Progenitor cell of endocrine pancreas (in vitro differentiated cells): ENCODE measurements at regions not wholly inside any gene's neighbourhood (a gene's known extent, or its start where the extent isn't known, plus 50 kb on each side); places are given as distances from the start of the nearest gene placed in this dataset.

Experiments
- DNase-seq: peaks from one replicate; pipeline ENCODE4 v3.0.0; 2021; ENCODE audit warnings: low spot score; ENCODE audit not compliant: unreplicated experiment
- H3K27ac Mint-ChIP-seq: 2 replicates; pipeline ENCODE4 v1.8.0; 2021; ENCODE audit warnings: mild to moderate bottlenecking, moderate library complexity, mixed read lengths
- H3K27me3 Mint-ChIP-seq: 2 replicates; pipeline ENCODE4 v1.8.0; 2021; ENCODE audit warnings: mixed read lengths
- H3K36me3 Mint-ChIP-seq: 2 replicates; pipeline ENCODE4 v1.8.0; 2022; ENCODE audit warnings: mixed read lengths; ENCODE audit not compliant: insufficient read depth
- H3K4me1 Mint-ChIP-seq: 2 replicates; pipeline ENCODE4 v1.8.0; 2021; ENCODE audit warnings: low read depth, mixed read lengths
- H3K4me3 Mint-ChIP-seq: 2 replicates; pipeline ENCODE4 v1.8.0; 2021; ENCODE audit warnings: low read depth, mild to moderate bottlenecking, moderate library complexity, mixed read lengths
- H3K9me3 Mint-ChIP-seq: 2 replicates; pipeline ENCODE4 v1.8.0; 2021; ENCODE audit warnings: low read depth, mixed read lengths
- TF ChIP-seq, protein P1 (sequence below): fragments of 200-600 bp; sonication (generic); IDR thresholded peaks from one replicate; pipeline ENCODE4 v1.5.0; 2021; ENCODE audit warnings: antibody characterized with exemption, mild to moderate bottlenecking; ENCODE audit not compliant: unreplicated experiment

DNA sequence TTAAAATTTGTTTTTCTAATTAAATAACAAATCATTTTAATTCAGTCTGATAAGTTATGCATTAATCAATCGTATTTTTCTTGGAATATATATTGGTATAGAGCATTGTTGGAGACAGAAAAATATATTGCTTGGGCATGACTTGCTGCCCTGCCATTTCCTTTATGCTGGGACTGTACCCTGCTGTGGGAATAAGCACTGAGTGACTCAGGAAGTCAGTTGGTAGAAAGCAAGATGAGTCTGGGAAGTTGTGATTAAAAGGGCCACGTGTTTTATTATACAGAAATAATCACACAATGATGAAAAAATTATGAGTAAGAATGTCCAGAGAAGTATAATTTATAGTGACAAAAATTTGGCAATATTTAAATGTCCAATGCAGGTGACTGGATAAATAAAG lies 139.5 kb downstream of the KIF18A start:
- no peak overlapping the region for H3K4me3 Mint-ChIP-seq
- H3K4me1 Mint-ChIP-seq, result peaks cover 6% of the 10 kb centered on the region
- no peak for DNase-seq
- H3K9me3 Mint-ChIP-seq, result no peaks in the 10 kb centered on the region
- H3K36me3 Mint-ChIP-seq, result no peaks in the 10 kb centered on the region
- no peak overlapping the region for H3K27ac Mint-ChIP-seq
- H3K27me3 Mint-ChIP-seq, result no peaks in the 10 kb centered on the region
- TF ChIP-seq, protein P1, sequence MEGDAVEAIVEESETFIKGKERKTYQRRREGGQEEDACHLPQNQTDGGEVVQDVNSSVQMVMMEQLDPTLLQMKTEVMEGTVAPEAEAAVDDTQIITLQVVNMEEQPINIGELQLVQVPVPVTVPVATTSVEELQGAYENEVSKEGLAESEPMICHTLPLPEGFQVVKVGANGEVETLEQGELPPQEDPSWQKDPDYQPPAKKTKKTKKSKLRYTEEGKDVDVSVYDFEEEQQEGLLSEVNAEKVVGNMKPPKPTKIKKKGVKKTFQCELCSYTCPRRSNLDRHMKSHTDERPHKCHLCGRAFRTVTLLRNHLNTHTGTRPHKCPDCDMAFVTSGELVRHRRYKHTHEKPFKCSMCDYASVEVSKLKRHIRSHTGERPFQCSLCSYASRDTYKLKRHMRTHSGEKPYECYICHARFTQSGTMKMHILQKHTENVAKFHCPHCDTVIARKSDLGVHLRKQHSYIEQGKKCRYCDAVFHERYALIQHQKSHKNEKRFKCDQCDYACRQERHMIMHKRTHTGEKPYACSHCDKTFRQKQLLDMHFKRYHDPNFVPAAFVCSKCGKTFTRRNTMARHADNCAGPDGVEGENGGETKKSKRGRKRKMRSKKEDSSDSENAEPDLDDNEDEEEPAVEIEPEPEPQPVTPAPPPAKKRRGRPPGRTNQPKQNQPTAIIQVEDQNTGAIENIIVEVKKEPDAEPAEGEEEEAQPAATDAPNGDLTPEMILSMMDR, result no peak

DNA sequence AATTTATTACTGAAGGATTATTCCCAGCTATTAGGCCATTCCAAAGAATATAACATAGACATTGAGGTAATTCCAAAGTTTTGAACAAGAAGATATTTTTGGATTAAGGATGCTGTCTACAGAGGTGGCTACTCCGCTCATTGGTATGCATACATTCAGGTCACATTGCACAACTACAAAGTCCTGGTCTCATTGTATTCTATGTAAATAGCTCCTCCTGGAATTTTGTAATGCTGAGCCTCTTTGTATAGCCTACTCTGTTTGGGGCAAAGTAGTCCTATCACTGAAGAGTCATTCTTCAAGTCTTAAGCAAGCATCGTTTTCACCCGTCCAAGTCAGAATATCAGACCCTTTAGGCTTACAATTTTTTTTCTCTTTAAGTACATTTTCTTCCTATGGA lies 142.4 kb downstream of the KIF18A start:
- no peak overlapping the region for H3K4me3 Mint-ChIP-seq
- no peaks in the 10 kb centered on the region for H3K36me3 Mint-ChIP-seq
- no peaks in the 10 kb centered on the region for H3K9me3 Mint-ChIP-seq
- DNase-seq, result no peak
- H3K27ac Mint-ChIP-seq, result no peak overlapping the region
- H3K4me1 Mint-ChIP-seq, result no peaks in the 10 kb centered on the region
- TF ChIP-seq, protein P1, result no peak
- no peaks in the 10 kb centered on the region for H3K27me3 Mint-ChIP-seq

DNA sequence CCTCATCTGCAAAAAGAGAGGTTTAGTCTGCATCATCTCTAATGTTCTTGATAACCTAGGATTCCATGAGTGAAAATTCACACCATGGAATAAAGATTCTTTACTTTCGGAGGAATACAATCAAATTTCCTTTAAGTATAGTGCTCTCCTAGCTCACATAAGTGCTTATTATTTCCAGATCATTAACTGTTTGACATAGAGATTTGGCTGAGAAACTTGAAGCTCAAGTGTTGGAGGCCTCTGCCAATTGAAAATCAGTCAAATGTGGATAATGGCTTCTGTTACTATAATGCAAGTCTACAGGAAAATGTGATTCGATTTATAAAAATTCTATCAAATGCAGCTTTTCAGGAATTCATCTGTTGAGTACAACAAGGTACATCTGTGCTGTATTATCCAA lies 144.6 kb downstream of the KIF18A start:
- H3K4me1 Mint-ChIP-seq, result no peaks in the 10 kb centered on the region
- TF ChIP-seq, protein P1, result no peak
- H3K4me3 Mint-ChIP-seq, result no peak overlapping the region
- no peaks in the 10 kb centered on the region for H3K9me3 Mint-ChIP-seq
- H3K27me3 Mint-ChIP-seq, result no peaks in the 10 kb centered on the region
- no peak overlapping the region for H3K27ac Mint-ChIP-seq
- no peaks in the 10 kb centered on the region for H3K36me3 Mint-ChIP-seq
- no peak for DNase-seq

DNA sequence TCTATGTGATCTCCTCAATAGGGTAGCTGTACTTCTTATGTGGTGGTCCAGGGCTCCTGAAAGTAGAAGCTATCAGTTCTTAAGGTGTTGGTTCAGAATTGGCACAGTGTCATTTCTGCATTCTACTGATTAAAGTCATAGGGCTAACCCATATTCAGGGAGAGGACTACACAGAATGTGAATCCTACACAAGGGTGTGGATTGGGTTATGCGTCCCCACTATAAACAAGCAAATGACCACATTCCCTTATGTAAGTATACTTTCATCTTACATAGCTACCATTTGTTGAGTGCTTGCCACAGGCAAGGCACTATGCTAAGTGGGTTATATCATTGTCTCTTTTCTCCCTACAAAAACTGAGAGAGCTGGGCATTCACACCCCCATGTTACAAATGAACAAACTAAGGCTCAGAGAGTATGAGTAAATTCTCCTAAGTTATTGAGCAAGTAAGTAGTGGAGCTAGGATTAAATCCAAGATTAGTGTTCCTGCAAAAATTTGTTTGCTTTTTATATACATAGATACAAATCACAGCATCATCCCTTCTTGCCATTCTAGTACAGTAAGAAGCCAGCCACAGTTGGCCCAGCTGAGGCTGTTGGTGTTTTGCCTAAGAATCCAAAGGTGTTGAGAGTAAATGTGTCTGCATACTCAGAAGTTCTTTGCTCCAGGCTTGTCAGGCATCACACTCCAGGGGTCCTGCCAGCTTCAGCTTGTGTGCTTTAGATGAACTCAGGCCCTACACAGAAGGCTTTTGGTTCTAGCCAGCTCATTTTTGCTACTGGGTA lies 157.8 kb downstream of the KIF18A start:
- TF ChIP-seq, protein P1, result no peak
- H3K4me3 Mint-ChIP-seq, result no peak overlapping the region
- H3K4me1 Mint-ChIP-seq, result no peaks in the 10 kb centered on the region
- H3K9me3 Mint-ChIP-seq, result no peaks in the 10 kb centered on the region
- DNase-seq, result no peak
- H3K36me3 Mint-ChIP-seq, result no peaks in the 10 kb centered on the region
- no peak overlapping the region for H3K27ac Mint-ChIP-seq
- no peaks in the 10 kb centered on the region for H3K27me3 Mint-ChIP-seq

DNA sequence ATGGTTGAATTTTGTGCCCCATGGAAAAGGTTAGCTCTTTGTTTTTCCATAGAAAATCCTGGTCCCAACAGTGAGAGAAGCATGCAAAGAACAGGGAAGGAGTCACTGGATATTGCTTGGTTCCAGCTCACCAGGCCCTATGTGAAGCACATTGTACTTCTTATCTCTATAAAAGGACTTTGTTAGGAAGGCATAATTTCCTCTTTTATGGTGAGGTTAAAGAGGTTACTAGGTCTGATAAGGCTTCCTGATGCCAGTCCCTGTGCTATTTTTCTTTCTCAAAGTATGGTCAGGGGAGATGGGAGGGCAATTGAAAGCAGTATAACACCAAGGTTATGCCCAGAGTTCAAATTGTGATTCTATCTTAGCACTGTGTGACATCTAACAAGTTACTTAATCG lies 162.6 kb downstream of the KIF18A start:
- TF ChIP-seq, protein P1, result no peak
- no peaks in the 10 kb centered on the region for H3K4me1 Mint-ChIP-seq
- H3K9me3 Mint-ChIP-seq, result peaks cover 2% of the 10 kb centered on the region
- no peaks in the 10 kb centered on the region for H3K36me3 Mint-ChIP-seq
- no peak for DNase-seq
- no peak overlapping the region for H3K4me3 Mint-ChIP-seq
- H3K27ac Mint-ChIP-seq, result no peak overlapping the region
- H3K27me3 Mint-ChIP-seq, result no peaks in the 10 kb centered on the region
